GM18867 (cell line): ENCODE measurements at regions not wholly inside any gene's neighbourhood (a gene's known extent, or its start where the extent isn't known, plus 50 kb on each side); places are given as distances from the start of the nearest gene placed in this dataset.

ENCODE experiments used
- ATAC-seq: cut with Tn5 transposase; IDR thresholded peaks from one replicate; pipeline ENCODE4 v1.9.1; 2021; ENCODE audit warnings: mild to moderate bottlenecking, moderate library complexity; ENCODE audit not compliant: unreplicated experiment

- no peak for ATAC-seq
These were observed 122.3 kb upstream of the IL12B start for GRCh38 chr5:159452480-159453167.

GRCh38 chr5:159453209-159453608 lies 122.9 kb upstream of the IL12B start:
- no peak for ATAC-seq

GRCh38 chr5:159456261-159456660 lies 126.0 kb upstream of the IL12B start:
- ATAC-seq = no peak

GRCh38 chr5:159456722-159457465 lies 126.6 kb upstream of the IL12B start:
- peak; percentile 86 for ATAC-seq

GRCh38 chr5:159458217-159458711 lies 128.0 kb upstream of the IL12B start:
- ATAC-seq = peak; percentile 42

GRCh38 chr5:159459132-159459627 lies 128.9 kb upstream of the IL12B start:
- ATAC-seq = no peak

- no peak for ATAC-seq
These were observed 129.8 kb upstream of the IL12B start for GRCh38 chr5:159459951-159460538.

- ATAC-seq = no peak
These were observed 133.5 kb upstream of the IL12B start for GRCh38 chr5:159463590-159464321.

- no peak for ATAC-seq
These were observed 135.3 kb upstream of the IL12B start for GRCh38 chr5:159465604-159466003.

- no peak for ATAC-seq
These were observed 137.4 kb upstream of the IL12B start for GRCh38 chr5:159467666-159468065.

GRCh38 chr5:159469496-159470372 lies 139.4 kb upstream of the IL12B start:
- peak; percentile 94 for ATAC-seq

- ATAC-seq = no peak
These were observed 141.6 kb upstream of the IL12B start for GRCh38 chr5:159471904-159472303.

GRCh38 chr5:159475026-159475425 lies 144.7 kb upstream of the IL12B start:
- no peak for ATAC-seq

- ATAC-seq = no peak
These were observed 148.7 kb upstream of the IL12B start for GRCh38 chr5:159478950-159479349.

GRCh38 chr5:159480849-159481248 lies 150.6 kb upstream of the IL12B start:
- no peak for ATAC-seq

GRCh38 chr5:159481751-159482150 lies 151.5 kb upstream of the IL12B start:
- no peak for ATAC-seq

- ATAC-seq = no peak
These were observed 156.5 kb upstream of the IL12B start for GRCh38 chr5:159486836-159487235.

GRCh38 chr5:159488516-159488915 lies 158.2 kb upstream of the IL12B start:
- no peak for ATAC-seq

GRCh38 chr5:159489779-159490178 lies 159.5 kb upstream of the IL12B start:
- ATAC-seq = peak; percentile 79

GRCh38 chr5:159490507-159490906 lies 160.2 kb upstream of the IL12B start:
- ATAC-seq = no peak
